Suppressor macrophage (primary cell): ENCODE measurements at regions not wholly inside any gene's neighbourhood (a gene's known extent, or its start where the extent isn't known, plus 50 kb on each side); places are given as distances from the start of the nearest gene placed in this dataset.

Experiments
- DNase-seq, 4 experiments: peaks; one replicate each; pipeline ENCODE4 v3.0.0-alpha.2; 2020 to 2022

- no peak for DNase-seq
These were observed 264.0 kb upstream of the PRICKLE1 start for GRCh38 chr12:42853370-42854140.

DNA sequence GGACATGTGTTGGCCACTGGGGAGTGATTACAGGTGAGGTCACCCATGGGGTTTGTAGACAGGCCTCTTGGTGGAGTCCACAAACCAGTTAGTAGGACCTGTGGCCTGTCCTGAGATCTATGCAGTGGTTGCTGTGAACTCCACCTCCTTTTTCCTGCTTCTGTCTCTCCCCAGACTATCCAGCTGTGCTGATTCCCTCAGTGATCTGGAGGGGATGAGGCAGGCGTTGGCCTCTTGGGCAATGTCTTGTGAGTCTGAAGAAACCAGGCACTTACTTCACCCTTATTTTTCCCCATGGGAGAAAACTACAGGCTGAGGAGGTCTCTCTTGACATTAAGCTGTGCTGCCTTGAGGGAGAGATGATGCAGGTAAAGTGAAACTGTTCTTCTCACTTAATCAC is 257.2 kb upstream of the PRICKLE1 start:
- DNase-seq, result no peak

DNA sequence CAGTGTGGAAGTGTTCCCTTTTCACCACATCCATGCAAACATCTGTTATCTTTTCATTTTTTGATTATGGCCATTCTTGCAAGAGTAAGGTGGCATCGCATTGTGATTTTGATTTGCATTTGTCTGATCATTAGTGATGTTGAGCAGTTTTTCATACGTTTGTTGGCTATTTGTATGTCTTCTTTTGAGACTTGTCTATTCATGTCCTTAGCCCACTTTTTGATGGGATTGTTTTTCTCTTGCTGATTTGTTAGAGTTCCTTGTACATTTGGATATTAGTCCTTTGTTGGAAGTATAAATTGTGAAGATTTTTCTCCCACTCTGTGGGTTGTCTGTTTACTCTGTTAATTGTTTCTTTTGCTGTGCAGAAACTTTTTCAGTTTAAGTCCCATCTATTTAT is 244.5 kb upstream of the PRICKLE1 start:
- no peak for DNase-seq

- no peak for DNase-seq
These were observed 239.3 kb upstream of the PRICKLE1 start for GRCh38 chr12:42828836-42829235.

DNA sequence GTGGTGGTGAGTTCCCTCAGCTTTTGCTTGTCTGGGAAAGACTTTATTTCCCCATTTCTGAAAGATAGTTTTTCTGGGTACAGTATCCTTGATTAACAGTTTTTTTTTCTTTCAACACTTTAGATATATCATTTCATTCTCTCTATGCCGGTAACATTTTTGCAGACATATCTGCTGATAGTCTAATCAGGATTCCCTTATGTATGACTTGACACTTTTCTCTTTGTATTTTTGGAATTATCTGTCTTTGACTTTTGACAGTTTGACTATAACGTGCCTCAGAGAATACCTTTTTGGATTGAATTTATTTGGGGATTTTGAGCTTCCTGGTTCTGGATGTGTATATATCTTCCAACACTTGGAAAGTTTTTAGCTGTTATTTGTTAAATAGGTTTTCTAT is 234.8 kb upstream of the PRICKLE1 start:
- DNase-seq, result no peak

DNA sequence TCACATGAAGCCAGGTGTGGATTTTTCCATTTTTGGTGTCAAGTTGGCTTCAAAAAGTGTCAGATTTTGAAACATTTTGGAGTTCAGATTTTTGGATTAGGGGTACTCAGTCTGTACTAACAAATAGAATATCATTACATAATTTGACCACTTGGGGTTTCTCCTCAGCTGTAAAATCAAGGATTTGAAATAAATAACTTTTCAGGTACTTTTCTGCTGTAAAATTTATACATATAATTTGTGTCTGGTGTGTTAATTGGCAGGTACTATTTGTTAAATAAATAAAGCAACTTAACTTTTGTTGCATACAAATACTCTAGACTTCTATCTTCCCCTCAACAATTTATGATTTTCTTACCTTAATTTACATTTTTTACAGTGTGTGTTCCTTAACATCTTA is 234.1 kb upstream of the PRICKLE1 start:
- DNase-seq, result no peak

GRCh38 chr12:42819846-42820245 is 230.3 kb upstream of the PRICKLE1 start:
- DNase-seq, result no peak

DNA sequence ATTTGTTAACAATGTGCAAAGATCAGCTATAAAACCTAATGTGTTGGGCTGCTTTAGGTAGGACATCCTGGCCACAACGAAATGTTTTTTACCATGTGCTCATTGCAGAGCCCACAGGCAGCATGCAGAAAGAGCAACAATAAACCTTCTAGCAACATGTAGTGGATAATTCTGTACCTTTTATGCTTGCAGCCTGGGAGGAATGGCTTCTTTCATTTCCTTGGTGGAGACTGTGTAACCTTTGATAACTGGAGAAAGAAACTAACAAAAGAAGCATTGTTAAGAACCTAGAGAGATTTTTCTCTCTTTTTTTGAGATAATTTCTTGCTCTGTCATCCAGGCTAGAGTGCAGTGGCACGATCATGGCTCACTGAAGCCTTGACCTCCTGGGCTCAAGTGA is 225.5 kb upstream of the PRICKLE1 start:
- no peak for DNase-seq

- no peak for DNase-seq
These were observed 223.3 kb upstream of the PRICKLE1 start for GRCh38 chr12:42812871-42813270.

DNA sequence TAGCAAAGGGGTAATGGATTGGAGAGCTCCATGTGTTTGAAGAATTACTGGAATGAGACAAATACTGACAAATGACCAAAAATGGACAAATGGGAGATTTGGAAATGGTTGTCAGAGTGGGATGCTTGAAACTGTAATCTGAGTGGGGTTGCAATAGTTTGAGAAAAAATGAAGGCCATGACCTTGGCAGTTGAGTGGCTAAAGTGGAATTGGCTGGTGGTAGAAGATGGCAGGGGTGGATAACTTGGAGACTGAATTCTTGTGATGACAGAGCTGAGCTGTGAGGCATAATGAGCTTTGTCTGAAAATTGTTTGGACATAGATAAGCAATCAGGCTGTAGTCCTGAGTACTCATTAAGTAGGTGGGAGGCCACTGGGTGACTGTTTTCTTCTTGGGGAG is 222.5 kb upstream of the PRICKLE1 start:
- no peak for DNase-seq

- DNase-seq, result no peak
These were observed 220.5 kb upstream of the PRICKLE1 start for GRCh38 chr12:42810006-42810405.

DNA sequence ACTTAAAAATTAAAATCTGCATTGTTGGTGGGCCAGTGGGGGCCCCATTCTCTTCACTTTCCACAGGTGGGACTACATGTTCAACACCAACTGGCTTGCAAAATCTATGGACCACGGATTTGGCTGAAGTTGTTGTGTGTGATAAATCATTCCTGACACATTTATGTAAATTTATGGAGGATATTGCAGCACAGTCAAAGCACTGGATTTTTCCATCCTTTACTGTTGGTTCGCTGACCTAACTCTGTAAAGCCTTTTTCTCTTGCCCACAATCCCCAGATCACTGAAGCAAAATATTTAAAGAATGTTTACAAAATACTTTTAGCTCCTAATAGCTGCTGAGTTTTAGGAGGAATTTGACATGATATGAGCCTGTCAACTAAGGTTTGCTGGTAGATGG is 219.7 kb upstream of the PRICKLE1 start:
- no peak for DNase-seq

DNA sequence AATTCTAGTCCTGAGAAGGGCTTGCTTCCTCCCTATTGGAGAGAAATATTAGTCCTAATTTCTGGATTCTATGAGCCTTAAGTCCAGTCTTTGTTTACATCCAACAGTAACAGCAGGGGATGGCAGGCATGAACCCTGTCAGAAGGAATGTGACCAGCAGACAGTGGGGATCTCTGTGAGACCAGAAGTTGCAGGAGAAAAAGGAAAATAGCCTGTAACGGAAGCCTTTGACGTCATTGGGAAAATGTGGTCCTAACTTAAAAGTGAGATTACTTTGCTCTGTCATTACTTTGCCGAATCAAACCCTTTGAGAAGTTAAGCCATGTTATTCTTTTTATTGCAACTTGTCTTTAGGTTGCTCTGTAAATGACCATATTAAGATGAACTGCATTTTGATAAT is 218.2 kb upstream of the PRICKLE1 start:
- no peak for DNase-seq

DNA sequence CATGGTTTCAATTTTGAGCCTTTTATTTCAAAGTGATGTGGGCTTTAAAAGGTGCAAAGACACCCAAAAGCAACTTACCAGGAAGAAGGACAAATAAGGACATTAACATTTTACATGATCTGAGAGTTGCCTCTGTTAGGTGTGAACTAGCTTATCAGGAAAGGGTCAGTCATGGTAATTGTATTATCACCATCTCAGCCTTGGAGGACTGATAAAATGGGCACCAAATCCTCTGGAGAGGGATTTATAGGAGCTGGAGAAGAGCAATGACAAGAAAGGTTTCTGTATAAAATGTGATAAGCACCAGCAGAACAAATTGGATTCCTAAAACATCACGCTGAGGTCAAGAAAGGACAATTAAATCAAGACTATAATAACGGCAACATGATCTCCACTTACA is 217.7 kb upstream of the PRICKLE1 start:
- no peak for DNase-seq

DNA sequence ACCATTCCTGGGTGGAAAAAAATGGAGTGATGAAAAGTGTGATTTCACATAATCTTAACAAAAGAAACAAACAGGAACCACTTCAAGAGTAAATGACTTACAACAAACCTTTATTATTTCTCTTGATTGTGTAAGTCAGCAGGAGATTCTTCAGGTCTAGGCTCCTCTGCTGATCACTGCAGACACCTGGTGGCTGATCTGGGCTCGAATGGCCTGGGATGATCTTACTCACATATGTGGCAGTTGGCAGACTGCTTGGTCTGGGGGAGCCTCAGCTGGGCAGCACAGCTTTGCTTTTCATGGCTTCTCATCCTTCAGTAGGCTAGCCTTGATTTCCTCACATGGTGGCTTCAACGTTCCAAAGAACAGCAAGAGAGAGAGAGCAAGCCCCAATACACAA is 215.4 kb upstream of the PRICKLE1 start:
- DNase-seq, result no peak

DNA sequence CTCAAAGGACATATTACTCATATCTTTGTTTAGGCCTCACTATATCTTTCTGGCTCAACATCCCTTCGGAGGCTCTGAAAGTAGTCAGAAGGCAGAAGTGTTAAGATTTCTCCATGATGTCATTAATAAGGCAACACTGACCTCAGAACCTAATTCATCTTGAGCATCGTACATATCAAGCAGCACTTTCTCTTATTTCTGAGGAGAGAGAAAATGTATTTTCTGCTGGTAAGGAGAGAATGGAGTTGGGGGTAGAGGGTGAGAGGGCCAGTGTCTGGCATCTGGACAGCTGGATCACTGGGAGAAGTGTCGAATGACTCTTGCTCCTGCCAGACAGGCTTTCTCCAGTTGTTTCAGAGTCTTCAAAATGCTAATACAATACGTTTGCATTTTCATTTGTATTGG is 213.2 kb upstream of the PRICKLE1 start:
- DNase-seq, result no peak

DNA sequence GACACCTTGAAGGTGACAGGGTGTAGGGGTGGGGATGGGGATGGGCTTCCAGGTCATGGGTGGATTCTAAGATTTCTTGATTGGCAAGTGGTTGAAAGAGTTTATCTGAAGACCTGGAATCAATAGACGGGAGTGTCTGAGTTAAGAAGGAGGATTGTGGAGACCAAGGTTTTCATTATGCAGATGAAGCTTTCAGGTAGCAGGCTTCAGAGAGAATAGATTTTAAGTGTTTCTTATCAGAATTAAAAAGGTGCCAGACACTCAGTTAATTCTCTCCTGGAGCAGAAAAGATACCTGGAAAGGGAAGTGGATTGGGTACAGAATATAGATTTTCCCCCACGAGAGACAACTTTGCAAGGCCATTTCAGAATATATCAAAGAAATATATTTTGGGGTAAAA is 211.7 kb upstream of the PRICKLE1 start:
- no peak for DNase-seq

DNA sequence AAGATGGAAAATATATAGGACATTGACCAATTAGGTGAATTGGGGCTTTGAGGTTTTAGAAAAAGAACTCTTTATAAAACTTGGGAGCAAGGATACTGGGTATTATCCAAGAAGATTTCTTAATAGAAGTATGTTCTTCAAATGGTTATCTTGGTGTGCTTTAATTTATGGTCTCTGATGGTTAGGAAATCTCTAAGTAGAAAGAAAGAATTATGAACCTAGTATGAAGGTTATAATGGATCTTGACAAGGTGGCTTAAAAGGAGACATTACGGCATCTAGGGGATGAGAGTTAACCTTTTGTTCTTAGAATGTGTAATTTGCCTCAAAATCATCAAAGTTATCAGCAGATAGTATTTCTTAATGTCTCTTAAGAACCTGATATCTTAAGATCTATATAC is 210.4 kb upstream of the PRICKLE1 start:
- DNase-seq, result no peak

GRCh38 chr12:42798811-42799438 is 209.4 kb upstream of the PRICKLE1 start:
- DNase-seq, result no peak

- DNase-seq, result no peak
These were observed 205.3 kb upstream of the PRICKLE1 start for GRCh38 chr12:42794806-42795205.

DNA sequence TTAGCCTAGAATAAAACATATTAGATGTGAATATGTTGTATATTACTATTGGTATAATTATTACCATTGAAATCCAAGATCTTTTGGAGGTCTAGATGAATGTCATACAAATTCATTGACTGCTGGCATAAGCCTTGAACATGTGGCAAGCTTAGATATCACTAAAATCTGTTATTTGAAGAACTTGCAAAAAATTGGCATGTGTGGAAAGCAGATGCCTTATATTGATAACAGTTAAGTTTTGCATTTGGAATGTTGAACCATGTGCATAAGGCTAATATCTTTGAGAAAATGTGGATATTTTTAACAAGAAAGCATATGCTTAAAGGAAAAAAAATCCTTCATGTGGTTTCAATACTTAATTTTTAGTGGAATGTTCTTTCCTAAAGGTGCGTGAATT is 203.6 kb upstream of the PRICKLE1 start:
- no peak for DNase-seq

GRCh38 chr12:42792265-42792664 is 202.7 kb upstream of the PRICKLE1 start:
- DNase-seq, result no peak

- DNase-seq, result no peak
These were observed 201.9 kb upstream of the PRICKLE1 start for GRCh38 chr12:42791399-42791798.

DNA sequence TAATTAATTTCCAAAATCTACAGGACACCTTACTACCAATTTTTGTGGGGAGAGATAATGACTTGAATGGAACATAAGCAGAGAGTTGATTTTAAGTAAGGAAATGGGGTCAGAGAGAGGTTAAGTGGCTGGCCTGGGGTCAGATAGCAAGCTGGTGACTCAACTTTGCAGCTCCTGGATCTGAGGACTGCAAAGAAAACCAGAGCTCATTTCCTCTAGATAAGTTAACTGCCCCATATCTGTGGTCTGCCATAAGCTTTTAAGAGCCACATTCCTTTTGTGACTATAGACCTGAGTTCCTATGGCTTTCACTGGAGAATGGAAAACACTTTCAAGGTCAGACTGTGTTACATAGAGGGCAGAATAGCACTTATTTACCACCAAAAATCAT is 201.2 kb upstream of the PRICKLE1 start:
- DNase-seq, result no peak
